ENCODE measurements at regions not wholly inside any gene's neighbourhood (a gene's known extent, or its start where the extent isn't known, plus 50 kb on each side); places are given as distances from the start of the nearest gene placed in this dataset.

DNA sequence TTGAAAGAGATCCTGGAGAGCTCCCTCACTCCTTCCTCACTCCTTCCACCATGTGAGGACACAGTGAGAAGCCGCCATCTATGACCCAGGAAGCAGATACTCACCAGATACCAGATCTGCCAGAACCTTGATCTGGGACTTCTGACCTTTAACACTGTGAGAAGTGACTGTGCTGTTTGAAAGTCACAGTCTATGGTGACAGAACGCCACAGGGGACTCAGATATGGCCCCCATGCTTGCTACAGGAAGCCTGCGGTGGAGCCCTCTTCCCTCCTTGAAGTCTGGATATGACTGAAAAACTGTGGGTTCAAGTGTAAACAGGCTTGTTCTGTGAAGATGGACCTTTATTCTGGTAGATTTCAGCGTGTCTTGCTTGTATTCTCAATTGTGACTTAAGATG is 297.8 kb downstream of the KLF6 start:
- no peak for DNase-seq (ENCODE audit: low read depth in 2 of 3, low spot score in 2 of 3)

DNA sequence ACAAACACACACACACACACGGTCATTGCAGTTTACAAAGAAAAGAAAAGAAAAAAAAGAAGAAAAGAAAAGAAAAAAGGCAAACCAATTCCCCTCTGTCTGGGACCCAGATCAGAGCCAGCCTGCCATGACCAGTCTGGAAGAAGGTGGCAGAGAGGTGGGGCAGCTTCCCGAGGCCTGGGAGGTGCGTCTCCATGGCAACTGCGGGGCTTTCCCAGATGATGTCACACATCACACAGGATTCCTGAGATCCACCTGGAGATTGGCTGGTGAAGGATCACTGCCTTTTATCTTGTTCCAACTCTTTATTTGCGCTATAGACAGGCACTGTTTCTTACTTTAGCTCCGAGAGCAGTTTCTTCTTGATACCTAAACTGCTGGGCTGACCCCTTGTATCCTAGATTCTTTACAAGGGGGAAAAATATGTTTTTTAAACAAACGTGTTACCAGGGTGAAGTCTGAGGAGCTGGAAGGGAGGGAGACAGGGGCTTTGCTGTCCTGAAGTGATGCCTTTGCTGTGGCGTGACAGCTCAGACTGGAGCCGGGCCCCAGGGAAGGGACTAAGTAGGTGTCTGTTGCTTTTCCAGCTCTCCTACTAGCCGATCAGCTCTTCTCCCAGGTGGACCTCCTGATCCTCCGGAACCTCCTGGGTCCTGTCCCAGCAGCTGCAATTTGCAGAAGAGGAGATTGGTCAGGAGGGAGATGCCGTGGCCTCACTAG is 298.5 kb downstream of the KLF6 start:
- DNase-seq (ENCODE audit: low read depth in 2 of 3, low spot score in 2 of 3): no peak

DNA sequence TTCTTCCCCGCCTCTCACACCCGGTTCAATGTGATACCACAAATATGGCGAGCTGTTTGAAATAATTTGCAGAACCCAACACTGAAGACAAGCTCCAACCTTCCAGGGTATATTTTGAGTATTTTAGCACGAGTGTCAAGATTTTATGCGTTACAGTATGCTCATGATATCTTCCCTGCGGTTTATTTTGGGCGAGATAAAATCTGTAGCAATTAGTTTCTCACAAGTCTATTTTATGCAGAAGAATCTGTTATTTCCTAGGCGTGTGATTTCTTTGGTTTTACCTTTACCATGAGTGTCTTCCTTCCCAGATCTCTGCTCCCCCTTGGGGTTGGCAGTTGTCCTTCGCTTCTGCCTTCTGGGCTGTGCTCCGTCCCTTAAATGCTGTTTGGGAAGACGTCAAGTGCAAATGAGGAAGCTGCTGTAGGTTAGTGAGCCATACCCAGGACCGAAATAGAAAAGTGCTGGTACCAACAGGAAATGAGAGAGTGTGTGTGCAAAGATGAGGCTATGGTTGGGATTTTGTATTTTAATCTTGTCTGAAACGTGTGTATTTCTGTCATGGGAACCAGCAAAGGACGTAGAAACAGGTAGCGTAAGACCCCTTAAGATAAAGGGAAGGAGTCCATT is 299.8 kb downstream of the KLF6 start:
- DNase-seq (ENCODE audit: low read depth in 2 of 3, low spot score in 2 of 3): no peak

DNA sequence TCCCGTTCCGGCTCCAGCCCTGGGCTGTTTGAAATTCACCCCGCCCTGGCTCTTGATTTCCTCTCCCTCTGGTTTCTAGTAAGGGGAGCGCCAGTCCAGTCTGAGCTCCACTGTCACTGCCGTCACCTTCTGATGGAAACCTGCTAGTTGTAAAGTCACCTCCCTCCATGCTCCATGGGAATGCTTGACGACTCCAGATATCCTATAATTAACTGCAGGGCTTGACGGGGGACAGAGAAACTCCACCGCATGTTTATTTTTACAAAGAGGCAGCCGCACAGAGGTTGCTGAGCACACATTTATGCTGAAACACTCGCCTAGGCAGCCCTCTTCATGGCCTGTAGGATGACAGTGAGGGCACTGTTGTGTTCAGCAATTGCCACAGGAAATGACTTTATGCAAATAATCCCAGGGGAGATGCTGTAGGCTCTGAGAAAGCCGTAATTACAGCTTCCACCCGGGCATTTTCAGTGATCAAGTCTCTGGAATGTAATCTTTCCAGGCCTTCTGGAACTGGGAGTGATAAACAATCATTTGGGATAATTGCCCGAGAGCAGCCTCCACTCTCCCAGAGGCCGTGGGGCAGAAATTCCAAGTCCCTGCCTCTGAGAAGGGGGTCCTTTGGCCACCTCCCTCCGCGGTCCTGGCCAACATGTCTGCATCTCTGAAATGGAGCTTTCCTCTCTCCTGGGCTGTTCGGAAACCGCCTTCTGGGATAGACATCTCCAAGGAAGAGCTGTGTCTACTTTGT is 300.5 kb downstream of the KLF6 start:
- DNase-seq (ENCODE audit: low read depth in 2 of 3, low spot score in 2 of 3): no peak

DNA sequence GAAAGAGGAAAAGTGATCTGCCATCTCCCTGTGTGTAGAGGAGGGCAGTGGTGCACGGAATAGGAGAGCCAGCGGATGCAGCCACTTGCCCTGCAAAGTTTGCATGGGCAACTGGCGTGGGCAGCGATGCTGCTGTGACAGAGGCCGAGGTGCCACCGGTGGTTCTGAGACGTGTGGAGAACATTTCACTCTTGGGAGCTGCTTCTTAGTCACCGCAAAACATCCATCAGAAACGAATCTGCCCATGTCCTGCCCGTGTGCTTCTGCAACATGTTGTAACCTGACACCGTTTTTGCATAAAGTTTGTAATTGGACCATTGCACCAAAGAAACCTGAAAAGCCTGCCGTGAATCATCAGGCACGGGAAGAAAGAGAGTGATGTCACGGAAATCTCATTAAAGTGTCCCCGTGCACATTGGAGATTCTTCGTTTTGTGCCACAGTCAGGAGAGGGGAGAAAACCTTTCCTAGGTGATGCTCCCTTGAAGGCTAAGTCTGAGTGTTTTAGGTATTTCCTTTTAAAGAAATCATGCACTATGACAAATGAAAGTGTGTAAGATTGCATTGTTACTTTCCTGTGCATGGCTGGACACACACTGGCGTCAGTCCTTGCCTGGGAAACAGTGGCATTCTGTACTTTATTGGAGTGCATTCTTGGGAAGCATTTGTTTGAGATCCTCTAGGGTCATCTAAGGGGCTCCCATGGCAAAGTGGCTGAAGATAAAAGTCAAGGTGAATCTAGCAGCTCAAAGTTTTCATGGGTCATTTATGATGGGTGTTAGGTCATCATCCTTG is 302.6 kb downstream of the KLF6 start:
- no peak for DNase-seq (ENCODE audit: low read depth in 2 of 3, low spot score in 2 of 3)

DNA sequence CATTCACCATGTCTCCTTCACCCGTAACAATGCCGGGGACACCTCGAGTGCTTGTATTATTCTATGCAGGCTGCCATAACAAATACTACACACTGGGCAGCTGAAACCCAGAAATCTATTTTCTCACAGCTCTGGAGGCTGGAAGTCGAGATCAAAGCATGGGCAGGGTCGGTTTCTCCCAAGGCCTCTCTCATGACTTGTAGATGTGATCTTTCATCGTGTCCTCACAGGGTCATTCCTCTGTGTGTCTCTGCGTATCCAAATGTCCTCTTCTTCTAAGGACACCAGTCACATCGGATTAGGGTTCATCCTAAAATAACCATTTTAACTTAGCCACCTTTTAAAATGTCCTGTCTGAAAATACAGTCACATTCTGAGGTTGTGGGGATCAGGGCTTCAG is 303.5 kb downstream of the KLF6 start:
- no peak for DNase-seq (ENCODE audit: low read depth in 2 of 3, low spot score in 2 of 3)

DNA sequence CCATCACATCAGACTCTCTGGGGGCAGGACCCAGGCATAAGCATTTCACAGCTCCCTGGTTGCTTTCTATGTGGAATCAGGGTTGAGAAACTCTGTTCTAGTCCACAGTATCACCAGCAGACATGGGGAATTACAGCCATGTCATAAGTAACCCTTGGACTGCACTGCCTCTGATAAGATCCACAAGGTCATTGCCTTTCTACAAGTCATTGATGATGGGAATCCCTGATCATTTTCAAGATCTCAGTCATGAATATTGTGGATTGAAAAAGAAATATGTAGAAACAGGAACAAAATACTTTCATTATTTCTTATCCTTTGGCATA is 304.1 kb downstream of the KLF6 start:
- no peak for DNase-seq (ENCODE audit: low read depth in 2 of 3, low spot score in 2 of 3)

DNA sequence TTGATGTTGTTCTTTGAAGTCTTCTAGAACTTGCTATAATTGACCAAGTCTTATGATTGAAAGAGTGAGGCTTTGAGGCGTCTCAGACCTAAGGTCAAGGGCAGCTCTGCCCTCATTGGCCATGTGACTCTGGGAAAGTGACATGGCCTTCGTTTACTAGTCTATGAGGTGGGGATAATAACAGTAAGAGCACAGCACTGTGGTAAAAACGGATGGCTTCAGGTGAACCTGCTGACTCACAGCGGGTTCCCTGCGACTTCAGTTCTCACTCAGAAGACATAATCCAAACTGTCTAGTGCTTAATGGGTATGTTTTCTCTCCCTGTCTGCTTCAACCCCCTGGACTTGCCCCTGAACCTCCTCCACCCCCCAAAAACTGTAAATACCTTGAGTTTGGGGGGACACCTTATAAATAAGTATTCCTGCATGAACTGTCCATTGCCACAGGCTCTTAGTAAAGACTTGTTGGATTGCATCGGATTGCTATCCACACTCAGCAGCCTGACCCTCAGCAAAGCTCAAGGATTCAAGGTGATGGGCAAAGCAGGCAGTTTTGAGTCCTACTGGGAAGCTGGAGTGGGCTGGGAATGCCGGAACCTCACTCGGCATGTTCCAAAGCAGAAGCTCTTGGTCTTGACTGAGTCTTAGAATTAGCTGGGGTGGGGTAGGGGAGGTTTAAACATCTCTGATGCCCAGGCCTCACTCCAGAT is 304.6 kb downstream of the KLF6 start:
- DNase-seq (ENCODE audit: low read depth in 2 of 3, low spot score in 2 of 3): no peak

DNA sequence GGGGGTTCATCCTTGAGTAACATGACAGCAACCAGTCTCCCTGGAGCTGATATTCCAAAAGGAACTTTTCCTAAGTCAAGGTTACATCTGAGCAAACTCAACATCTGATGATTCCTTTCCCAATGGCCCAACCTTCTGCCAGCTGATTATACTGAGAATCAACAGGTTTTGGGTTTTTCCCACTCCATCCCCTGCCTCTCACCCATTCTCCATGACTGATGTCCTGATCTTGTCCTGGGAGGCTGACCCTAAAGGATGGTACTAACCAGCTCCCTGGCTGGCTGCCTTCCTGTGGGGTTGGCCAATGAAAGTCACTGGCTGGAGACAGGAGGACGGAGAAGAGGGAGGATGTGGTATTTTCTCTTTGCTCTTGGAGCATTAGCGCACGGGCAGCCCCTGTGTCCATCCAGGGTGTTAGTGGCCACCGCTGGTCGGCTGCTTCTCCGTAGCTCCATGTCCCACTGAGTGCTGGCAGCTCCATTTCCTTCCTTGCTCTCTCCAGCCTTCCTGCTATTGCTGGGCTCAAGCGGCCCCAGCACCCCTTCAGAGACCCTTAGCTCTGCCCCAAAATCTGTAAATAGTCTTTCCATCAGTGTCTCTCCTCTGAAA is 306.2 kb upstream of the PITRM1 start:
- DNase-seq (ENCODE audit: low read depth in 2 of 3, low spot score in 2 of 3): no peak

DNA sequence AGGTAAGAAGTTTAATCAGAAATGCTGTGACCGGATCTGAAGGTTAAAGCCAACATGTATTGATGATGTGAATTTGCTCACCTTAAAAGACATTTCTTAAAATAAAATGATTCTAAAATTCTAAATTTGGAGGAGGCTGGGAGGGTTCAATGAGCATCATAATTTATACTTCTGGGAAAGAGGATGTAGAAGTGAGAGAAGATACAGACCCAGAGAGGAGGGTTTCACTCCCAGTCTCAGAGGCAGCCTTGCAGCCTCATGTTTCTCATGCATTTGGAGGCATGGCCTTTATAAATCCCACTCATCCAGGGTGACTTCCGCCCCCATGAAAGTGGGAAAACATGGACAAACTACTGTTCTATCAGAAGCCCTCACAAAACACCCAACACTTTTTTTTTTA is 305.6 kb upstream of the PITRM1 start:
- no peak for DNase-seq (ENCODE audit: low read depth in 2 of 3, low spot score in 2 of 3)

DNA sequence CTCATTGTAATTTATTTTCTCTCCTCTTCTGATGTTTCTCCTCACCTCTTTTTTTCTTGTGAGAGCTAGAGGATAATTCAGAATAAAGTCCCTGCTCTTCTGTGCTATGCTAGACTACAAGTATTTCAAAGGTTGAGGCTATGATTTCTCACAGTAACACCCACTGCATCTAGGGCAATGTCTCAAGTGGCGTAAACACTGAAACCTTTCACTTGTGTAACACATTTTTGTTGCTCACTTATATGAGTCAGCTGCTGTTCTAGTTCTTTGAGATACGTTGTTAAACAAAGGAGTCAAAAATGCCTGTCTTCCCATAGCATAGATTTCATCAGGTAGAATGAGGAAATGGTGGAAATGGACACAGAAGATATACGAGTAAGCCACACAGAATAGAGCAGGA is 305.1 kb upstream of the PITRM1 start:
- DNase-seq (ENCODE audit: low read depth in 2 of 3, low spot score in 2 of 3): no peak

DNA sequence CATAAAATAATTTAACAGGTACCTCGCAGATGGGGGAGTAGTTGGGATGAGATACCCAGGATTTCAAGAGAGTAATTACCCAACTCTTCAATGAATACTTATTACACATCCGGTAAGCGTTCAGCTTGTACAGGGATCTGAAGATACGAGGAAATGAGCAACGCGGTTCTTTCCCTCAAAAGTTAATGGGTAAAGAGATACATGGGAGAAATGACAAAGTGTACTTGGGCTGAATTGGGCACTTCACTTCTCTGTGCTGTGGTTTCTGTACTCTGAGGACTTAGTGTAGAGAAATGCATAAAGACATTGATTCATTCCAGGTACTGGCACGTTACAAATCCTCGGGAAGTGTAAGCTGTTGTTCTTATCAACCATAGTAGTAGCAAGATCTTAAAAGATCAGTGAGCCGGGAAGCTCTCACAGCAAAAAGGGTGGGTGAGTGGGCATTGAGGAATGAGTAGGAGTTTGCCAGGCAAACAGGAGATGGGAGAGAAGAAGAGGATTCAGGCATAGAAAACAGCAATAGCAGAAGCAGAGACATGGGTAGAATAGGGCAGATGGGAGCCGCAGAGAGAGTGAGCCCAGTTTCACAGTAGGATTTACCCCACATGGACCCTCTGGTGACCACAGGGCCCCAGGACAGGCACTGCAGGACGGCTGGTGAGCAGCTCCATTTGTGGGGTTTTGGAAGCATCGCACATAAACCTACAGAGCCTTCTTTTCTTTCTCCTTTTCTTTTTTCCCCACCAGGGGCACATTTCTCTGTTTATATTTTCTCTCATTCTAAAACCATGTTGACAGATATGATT is 304.3 kb upstream of the PITRM1 start:
- DNase-seq (ENCODE audit: low read depth in 2 of 3, low spot score in 2 of 3): no peak

DNA sequence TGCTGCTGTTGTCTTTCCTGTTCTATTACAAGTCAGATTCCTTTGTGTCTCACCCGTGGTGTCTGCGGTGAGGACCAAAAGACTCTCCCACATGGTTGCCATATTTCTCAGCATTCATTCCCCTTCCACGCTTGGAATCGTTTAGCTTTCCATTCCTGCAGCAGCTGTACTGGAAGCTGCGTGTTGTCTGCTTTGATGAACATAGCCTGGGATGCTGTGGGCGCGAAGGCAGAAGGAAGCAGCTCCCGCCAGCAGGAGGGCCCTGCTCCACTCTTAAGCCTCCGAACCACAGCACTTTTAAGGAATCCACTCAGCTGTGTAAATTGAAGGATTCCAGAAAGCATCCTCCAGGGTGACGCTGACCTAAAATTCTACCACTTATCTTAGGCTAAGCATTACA is 303.6 kb upstream of the PITRM1 start:
- DNase-seq (ENCODE audit: low read depth in 2 of 3, low spot score in 2 of 3): no peak

DNA sequence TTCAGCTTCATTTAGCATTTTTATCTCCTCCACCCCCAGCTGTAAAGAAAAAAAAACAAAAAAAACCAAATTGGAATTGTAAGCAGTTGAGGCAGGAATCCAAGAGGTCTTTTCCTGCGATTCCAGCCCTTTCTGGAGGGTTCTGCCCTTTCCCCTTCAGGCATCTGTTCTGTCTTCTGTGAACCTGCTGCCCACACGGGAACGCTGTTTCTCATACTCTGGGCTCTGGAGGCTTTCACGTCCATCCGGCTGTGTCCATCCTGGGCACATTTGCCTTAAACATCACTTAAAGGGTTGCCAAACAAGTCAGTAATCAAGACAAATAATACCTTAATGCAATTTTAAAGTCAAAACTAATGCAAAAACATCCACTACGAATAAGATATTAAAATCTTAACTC is 302.8 kb upstream of the PITRM1 start:
- no peak for DNase-seq (ENCODE audit: low read depth in 2 of 3, low spot score in 2 of 3)

DNA sequence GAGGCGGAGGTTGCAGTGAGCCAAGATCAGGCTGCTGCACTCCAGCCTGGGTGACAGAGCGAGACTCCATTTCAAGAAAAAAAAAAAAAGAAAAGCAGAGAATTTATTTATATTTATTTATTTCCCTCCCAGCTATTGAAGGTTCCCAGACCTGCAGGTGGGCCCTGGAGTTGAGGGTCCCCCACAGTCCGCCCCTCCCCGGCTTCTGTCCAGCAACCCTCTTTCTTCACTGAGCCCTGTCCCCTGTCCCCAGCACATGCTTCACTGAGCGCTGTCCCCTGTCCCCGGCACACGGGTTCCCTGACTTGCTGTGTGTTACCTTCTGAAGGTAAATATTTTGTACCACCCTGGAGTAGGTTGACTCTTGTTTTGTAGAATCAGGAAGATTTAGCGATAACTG is 301.7 kb upstream of the PITRM1 start:
- no peak for DNase-seq (ENCODE audit: low read depth in 2 of 3, low spot score in 2 of 3)

DNA sequence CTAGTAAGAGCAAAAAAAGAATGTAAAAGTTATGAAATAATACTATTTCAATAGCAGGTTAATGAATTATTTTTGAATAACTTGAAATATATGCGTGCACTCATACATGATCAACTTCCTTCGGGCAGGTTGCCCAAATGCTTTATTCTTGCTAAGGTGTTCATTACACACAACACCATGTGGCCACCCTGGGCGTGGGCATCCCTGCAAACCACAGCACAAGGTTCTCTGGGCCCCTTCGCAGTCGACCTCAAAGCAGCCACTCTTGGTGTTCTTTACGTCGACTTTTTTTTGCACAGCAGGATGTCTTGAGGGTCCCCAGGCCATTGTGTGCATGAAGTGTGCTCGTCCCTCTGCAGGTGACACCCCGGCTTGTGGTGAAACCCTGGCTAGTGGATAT is 300.7 kb upstream of the PITRM1 start:
- no peak for DNase-seq (ENCODE audit: low read depth in 2 of 3, low spot score in 2 of 3)

DNA sequence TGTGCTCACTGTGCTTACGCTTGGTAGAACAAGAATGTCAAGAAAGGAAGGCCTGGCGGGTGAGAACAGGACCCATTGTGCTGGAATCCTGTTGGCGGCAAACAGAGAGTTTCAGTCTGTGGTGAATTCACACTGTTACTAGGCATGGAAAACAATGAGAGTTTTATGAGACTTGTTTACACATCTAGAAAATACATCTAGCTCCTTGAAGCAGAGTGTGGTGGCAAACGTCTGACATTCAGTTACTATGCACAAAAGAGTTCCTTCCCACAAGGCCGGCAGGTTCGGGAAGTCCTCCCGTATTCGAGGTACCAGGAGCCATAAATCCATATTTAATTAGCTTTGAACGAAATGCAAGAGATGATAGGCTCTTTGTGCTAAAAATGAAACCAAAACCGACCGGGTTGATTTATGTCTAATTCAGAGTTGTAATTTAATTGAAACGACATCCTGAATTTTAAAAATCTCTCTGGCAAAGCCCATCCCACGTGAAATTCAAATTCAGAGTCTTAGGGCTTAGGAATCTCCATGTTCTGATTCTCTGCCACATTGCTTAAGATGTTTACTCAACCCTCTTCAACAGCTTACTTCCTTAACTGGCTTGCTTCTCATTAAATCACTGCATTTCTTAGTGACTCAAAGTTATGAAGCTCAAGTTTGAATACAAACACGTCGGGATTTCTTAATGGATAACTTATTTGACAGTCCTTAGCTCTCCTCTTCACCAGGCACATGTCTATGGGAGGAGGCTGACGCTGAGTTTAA is 299.9 kb upstream of the PITRM1 start:
- DNase-seq (ENCODE audit: low read depth in 2 of 3, low spot score in 2 of 3): no peak

DNA sequence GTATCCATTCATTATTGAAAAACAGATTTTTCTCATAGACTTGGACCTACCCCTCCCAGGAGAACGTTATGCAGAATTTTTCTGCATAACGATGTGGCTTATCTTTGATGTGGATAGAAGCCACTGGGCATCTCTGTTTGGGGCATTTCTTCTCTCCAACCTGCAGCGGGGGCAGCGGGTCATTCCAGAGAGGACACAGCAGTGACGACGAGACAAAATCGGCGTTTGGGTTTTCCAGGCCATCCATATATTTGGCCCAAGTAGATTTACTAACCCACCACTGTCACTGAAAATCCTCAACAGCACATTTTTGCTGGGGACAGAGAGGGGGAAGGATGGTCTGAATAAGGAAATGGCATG is 299.3 kb upstream of the PITRM1 start:
- no peak for DNase-seq (ENCODE audit: low read depth in 2 of 3, low spot score in 2 of 3)

DNA sequence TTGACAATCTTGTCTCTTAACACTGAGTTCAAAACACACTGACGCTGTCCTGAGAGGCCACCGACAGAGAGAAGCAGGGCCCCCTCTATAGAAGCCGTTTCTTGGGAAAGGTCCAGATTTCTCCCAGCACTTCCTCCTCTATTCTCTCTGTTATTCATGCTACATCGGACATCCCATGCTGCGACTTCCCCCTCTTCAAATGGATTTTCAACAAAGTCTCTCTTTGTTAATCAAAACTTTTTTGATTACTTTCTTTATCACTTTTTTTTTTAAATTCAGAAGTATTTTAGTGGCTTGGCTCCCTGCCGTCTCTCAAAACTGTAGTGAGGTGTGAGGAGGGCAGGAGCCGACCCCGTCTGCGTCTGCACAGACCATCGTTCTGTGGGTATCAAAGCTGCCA is 298.9 kb upstream of the PITRM1 start:
- DNase-seq (ENCODE audit: low read depth in 2 of 3, low spot score in 2 of 3): no peak

Measured in activated CD8-positive, alpha-beta memory T cell treated with anti-CD3 and anti-CD28 coated beads for 48 hours (primary cell).